IMR-90 (cell line): ENCODE measurements at regions not wholly inside any gene's neighbourhood (a gene's known extent, or its start where the extent isn't known, plus 50 kb on each side); places are given as distances from the start of the nearest gene placed in this dataset.

ENCODE experiments used
- CEBPB ChIP-seq: IDR thresholded peaks from 2 replicates; pipeline ENCODE4 v1.6.1; 2012; ENCODE audit warnings: low read depth, low read length, improper control_type of control experiment
- CTCF ChIP-seq: conservative IDR thresholded peaks from 2 replicates; pipeline ENCODE4 v1.5.1; 2012; ENCODE audit warnings: mild to moderate bottlenecking, low read depth, low read length, improper control_type of control experiment
- ELK1 ChIP-seq: fragments of 150-350 bp; IDR thresholded peaks from 2 replicates; pipeline ENCODE4 v1.6.1; 2016; ENCODE audit warnings: low read depth, mild to moderate bottlenecking, low read length, moderate library complexity, borderline replicate concordance
- MAFK ChIP-seq: IDR thresholded peaks from 2 replicates; pipeline ENCODE4 v1.6.1; 2012; ENCODE audit warnings: low read depth, low read length, improper control_type of control experiment
- MAZ ChIP-seq: IDR thresholded peaks from 2 replicates; pipeline ENCODE4 v1.6.1; 2012; ENCODE audit warnings: low read depth, mild to moderate bottlenecking, low read length, improper control_type of control experiment, moderate library complexity, borderline replicate concordance
- POLR2A ChIP-seq: IDR thresholded peaks from 2 replicates; pipeline ENCODE4 v1.6.1; 2012; ENCODE audit warnings: mild to moderate bottlenecking, low read depth, low read length
- RAD21 ChIP-seq: IDR thresholded peaks from 2 replicates; pipeline ENCODE4 v1.6.1; 2012; ENCODE audit warnings: low read length, improper control_type of control experiment
- RCOR1 ChIP-seq: IDR thresholded peaks from 2 replicates; pipeline ENCODE4 v1.6.1; 2012; ENCODE audit warnings: mild to moderate bottlenecking, low read length, improper control_type of control experiment; ENCODE audit not compliant: insufficient replicate concordance
- RFX5 ChIP-seq: IDR thresholded peaks from 2 replicates; pipeline ENCODE4 v1.8.0; 2012; ENCODE audit warnings: low read depth, mild to moderate bottlenecking, low read length, moderate library complexity
- USF2 ChIP-seq: fragments of 150-350 bp; IDR thresholded peaks from 2 replicates; pipeline ENCODE4 v1.6.1; 2017; ENCODE audit warnings: mild to moderate bottlenecking, antibody characterized with exemption, low read length, low read depth

GRCh38 chr9:115850548-115851304, 302.9 kb upstream of the PAPPA start:
- TF ChIP-seq CTCF (no peak), POLR2A (no peak), RAD21 (no peak), MAFK (no peak), ELK1 (no peak), MAZ (no peak), CEBPB (peak; percentile 66), USF2 (no peak), RCOR1 (no peak), RFX5 (no peak)
